ENCODE measurements at regions not wholly inside any gene's neighbourhood (a gene's known extent, or its start where the extent isn't known, plus 50 kb on each side); places are given as distances from the start of the nearest gene placed in this dataset.

DNA sequence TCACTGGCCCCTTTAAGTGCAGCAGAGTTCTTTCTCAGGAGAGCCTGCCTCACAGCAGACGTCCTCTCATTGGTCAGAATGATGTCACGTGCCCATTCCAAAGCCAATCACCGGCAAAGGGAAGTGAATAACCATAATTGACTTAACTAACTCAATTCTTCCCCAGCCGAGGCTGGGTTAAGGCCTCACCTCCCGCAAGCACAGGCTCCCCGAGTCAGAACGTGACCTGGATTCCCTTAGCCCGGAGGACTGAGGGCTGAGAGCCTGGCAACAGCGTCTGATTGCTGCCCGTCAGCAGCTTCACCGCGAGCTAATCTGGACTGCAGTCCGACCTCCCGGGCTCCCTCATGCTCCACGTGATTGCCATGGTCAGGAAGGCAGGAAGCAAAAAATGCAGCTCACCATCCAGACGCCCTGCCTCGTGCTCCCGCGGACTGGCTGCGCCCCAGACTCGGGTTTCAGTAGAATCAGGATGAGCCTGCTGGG, 92.1 kb upstream of the FZD10 start:
- TF ChIP-seq, protein P1, sequence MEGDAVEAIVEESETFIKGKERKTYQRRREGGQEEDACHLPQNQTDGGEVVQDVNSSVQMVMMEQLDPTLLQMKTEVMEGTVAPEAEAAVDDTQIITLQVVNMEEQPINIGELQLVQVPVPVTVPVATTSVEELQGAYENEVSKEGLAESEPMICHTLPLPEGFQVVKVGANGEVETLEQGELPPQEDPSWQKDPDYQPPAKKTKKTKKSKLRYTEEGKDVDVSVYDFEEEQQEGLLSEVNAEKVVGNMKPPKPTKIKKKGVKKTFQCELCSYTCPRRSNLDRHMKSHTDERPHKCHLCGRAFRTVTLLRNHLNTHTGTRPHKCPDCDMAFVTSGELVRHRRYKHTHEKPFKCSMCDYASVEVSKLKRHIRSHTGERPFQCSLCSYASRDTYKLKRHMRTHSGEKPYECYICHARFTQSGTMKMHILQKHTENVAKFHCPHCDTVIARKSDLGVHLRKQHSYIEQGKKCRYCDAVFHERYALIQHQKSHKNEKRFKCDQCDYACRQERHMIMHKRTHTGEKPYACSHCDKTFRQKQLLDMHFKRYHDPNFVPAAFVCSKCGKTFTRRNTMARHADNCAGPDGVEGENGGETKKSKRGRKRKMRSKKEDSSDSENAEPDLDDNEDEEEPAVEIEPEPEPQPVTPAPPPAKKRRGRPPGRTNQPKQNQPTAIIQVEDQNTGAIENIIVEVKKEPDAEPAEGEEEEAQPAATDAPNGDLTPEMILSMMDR (IDR thresholded peaks at IDR 0.05; ENCODE audit: low read depth, low read length): no peak
- TF ChIP-seq EZH2phosphoT487 (IDR thresholded peaks at IDR 0.05; ENCODE audit: low read depth): no peak
